NCI-H1092 treated with DMSO at 0.1 percent for 48 hours (cell line): ENCODE measurements at regions not wholly inside any gene's neighbourhood (a gene's known extent, or its start where the extent isn't known, plus 50 kb on each side); places are given as distances from the start of the nearest gene placed in this dataset.

Experiments
- DNase-seq: peaks from one replicate; lab custom pipeline; 2025; lab: John Stamatoyannopoulos, UW

GRCh38 chr5:152270096-152270495, 135.0 kb downstream of the NMUR2 start:
- DNase-seq: no peak

DNA sequence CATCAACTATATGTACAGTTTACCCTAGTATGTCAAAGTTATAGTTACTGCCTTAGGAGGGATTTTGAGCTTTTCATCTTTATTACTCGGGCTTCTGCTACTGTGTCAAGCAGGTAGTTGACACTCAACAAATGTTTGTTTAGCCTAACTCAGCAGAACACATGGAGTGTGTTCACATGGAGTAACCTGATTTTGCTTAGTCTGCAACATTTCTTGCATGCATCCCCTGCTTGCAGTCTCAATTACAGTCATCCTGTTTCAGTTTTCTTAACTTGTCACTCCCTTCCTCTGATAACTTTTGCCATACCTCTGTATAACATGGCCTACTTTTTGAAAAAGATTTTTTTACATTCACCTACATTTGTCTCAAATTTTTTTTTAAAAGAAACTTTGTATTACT, 135.5 kb downstream of the NMUR2 start:
- no peak for DNase-seq

DNA sequence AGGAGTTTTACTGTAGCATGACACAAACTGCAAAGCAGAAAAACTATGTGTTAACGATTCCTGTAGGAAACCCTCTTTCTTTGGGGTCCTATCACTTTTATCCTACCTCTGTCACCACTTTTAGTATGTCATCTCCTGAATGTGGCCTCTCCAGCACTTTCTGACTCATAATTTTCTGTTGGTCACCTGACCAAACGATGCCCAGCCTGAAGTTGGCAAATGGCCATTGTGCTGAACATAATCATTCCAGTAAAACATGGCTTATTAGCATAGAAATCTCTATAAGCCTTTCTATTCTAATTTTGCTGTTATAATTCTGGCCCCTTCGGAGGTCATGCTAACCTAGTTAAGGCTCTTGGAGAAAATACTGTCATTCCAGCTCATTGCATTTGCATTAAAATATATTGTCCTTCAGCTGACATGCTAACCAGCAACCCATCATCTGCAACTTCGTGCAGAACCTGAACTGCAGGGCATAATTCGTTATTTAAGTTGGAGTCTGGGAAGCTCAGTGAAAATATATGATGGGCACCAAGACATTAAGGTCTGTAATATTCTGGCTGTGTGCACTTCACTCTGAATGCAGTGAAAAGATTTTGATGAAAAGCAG, 140.3 kb downstream of the NMUR2 start:
- no peak for DNase-seq

DNA sequence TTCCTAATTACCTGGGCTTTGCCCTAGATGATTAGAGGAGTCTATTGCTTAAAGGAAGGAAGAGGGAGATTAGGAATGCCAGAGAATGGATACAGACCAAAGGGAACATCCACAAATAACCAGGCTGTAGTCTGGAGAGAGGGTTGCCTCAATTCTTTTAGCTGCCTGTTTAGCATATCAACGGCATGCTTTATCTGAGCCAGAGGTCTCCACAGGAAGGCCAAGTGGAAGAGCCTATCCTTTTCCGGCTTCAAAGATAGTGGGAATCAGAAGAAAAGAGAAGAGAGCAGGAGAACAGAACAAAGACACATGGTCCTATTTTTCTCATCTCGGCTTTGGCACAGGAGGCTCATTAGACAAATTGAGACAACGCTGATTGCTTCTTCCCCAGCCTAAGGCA, 142.4 kb downstream of the NMUR2 start:
- no peak for DNase-seq

DNA sequence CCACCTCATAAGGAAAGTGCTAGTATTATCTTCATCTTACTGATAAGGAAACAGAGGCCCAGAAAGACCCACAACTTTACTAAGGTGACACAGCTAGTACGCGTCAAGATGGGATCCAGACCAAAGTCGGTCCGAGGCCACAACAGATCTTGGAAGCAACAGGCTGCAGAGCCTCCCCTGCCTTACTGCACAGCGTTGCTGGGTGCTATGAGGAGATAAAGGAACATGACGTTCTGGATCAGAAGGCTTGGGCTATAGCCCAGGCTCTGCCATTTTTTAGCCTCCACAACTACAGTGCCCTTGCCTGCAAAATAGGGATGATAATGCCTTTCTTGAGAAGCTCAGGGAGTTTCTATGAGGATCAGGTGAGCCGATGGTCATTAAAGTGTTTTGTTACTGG, 144.1 kb downstream of the NMUR2 start:
- DNase-seq: no peak

DNA sequence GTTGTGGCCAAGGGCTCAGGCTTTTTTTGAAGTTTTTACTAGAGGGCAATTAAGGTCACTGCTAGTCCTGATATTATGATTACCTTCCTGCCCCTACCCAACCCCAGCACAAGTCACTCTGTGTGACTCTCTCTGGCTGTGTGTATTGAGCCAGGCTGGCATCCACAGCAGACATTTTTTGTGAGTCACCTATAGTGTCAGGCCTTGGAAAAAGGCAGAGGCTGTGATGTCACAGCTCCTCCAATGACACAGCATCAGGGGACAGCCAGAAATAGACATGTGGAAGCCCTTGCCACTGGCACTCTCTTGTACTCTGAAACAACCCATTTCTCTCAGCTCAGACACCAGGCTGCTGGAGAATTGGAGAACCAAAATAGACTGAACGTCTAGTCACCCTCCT, 145.4 kb downstream of the NMUR2 start:
- DNase-seq: no peak

- peak; percentile 20 for DNase-seq
Measured at GRCh38 chr5:152256580-152256979, 148.5 kb downstream of the NMUR2 start.

DNA sequence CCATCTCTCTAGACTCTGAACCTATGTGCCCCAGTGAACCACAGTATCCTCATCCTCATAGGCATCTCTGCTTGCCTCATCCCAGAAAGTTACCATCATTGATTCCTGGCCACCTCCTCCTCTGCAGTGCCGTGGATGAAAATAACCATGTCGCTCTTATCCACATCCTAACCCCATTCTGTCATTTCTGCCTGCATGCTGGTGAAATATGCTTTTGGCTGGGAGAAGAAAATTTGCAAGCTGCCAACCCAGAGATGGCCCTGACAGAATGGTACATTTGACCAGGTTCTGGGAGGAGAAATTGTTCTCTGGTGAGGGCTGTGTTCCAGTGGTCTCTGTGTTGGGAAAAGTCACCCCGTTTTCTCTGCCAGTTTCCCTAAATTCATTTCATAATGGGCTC, 149.7 kb downstream of the NMUR2 start:
- no peak for DNase-seq

GRCh38 chr5:152247850-152248385, 157.2 kb downstream of the NMUR2 start:
- no peak for DNase-seq

DNA sequence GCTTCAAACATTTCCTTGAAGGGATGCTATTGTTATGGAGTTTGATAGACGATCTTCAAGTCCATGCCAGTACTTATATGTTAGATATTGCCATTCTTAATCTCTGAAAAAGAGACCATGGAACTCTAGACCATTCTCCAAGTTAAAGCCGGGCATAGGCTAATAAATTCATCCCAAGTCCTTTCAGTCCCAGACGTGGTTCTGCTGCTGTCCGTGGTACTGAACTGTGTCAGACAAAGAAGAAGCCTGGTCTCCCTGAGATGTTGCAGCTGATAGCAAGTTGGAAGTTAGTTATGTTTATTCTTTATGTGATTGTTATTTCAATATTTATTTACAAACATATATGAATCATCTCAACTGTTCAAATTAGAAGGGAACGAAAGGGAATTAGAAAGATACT, 158.7 kb downstream of the NMUR2 start:
- no peak for DNase-seq

DNA sequence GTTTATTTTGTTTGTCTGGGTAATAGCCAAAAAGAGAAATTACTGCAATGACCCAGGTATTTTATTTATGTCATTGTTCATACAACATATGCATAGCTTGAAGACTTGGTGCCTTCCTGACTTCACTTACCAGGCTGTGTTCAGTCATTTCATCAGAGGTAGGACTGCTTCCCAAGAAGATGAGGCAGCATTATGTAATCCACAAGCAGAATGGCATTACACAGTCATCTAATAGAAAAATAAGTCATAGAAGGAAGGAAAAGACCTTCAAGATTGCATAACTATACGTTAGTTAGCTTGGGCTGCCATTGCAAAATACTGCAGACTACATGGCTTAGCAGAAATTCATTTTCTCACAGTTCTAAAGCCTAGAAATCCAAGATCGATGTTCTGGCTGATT, 167.5 kb downstream of the NMUR2 start:
- DNase-seq: no peak

- no peak for DNase-seq
Measured at GRCh38 chr5:152226191-152226590, 178.9 kb downstream of the NMUR2 start.

- no peak for DNase-seq
Measured at GRCh38 chr5:152221721-152222629, 183.1 kb downstream of the NMUR2 start.

GRCh38 chr5:152218694-152219093, 186.4 kb downstream of the NMUR2 start:
- no peak for DNase-seq

- peak; percentile 16 for DNase-seq
Measured at GRCh38 chr5:152205804-152206203, 199.3 kb downstream of the NMUR2 start.

DNA sequence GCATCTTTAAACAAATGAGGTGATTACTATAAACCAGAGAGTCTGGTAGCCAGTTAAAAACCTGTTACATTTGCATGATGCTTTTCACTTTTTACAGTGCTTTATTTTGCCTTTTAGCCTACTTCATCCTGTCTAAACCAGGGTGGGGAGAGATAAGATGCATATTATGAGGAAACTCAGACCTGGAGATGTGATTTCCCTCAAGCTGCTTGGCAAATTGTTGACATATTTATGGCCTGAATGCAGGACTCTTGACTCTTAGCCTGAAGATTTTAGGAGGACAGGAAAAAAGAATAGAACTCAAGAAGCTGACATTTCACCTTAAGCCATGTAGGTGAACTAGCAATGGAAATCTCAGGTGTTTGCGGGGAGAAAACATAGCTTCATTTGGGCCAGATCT, 202.8 kb downstream of the NMUR2 start:
- no peak for DNase-seq

DNA sequence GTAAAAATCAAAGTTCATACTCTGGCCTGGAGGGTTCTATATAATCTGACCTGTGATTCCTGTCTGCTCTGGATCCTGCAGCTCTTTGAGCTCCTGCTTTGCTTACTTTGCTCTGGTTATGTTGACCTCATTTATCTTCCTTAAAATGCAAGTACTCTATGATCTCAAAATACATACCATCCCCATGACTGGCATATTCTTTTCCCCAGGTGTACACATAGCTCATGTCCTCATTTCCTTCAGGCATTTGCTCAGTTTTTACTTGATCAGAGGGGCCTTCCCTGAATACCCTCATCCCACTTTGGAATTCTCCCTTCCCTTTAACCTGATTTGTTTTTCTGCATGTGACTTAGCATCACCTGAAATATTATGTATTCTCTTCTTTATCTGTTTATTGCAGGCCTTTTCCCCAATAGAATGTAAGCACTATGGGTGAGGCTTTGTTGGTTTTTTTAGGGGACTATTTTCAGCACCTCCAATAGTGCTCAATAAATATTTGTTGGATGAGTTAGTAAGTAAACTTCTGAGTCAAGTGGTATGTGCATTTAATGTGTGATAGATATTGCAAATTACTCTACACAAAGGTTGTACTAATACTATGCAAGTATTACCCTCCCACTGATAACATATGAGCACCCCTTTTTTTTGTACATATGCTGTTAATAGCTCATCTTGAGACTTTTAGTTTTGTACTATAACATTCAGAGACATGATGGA, 211.5 kb downstream of the NMUR2 start:
- DNase-seq: no peak

DNA sequence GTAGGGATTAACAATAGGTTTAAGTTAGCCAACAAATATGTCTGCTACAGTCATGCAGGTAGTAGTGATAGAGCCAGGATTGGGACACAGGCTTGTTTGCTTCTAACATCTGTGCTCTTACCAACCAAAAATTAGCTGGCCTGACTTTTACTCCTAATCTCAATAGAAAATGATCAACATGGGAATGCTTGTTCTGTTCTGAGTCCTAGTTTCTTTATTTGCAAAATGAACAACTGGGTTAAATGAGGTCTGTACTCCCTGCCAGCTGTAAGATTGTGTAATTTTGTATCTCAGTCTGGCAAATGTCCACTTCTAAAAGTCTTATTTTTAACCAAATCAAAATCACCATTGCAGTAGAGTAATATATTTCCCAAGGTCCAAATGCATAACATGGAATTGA, 216.8 kb downstream of the NMUR2 start:
- DNase-seq: no peak

DNA sequence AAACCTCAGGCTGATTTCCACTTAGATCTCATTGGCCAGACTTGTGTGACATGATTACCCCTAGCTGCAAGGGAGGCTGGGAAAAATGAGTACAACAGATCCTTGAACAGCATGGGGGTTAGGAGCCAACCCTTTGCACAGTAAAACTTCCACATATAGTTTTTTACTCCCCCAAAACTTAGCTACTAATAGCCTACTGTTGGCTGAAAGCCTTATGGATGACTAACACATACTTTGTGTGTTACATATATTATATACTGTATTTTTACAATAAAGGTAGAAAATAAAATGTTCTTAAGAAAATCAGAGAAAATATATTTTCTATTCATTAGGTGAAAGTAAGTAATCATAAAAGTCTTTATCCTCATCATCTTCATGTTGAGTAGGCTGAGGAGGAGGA, 217.4 kb downstream of the NMUR2 start:
- DNase-seq: no peak

GRCh38 chr5:152185547-152186245, 219.4 kb downstream of the NMUR2 start:
- DNase-seq: no peak

GRCh38 chr5:152184266-152184665, 220.8 kb downstream of the NMUR2 start:
- no peak for DNase-seq

GRCh38 chr5:152181461-152181860, 223.6 kb downstream of the NMUR2 start:
- DNase-seq: no peak
